Skin epidermis (tissue), 12 donors: ENCODE measurements at regions not wholly inside any gene's neighbourhood (a gene's known extent, or its start where the extent isn't known, plus 50 kb on each side); places are given as distances from the start of the nearest gene placed in this dataset.
A peak's percentile ranks its signal among the peaks of the same experiment; 100 is the strongest.

Source experiments
- H3K27ac ChIP-seq, 21 experiments: fragments of 200-600 bp; sonication (generic) in 11 of 21; one replicate each; pipeline ENCODE4 v1.5.0; 2020; ENCODE audit warnings: mild to moderate bottlenecking in 3 of 21, inconsistent platforms in 2 of 21, moderate library complexity in 2 of 21
- H3K4me3 ChIP-seq, 7 experiments: fragments of 200-600 bp; sonication (generic) in 2 of 7; one replicate each; pipeline ENCODE4 v1.5.0; 2020; ENCODE audit warnings: inconsistent platforms in 2 of 7, mild to moderate bottlenecking in 2 of 7, moderate library complexity in 1 of 7

- Histone ChIP-seq H3K27ac (no peak overlapping the region), H3K4me3 (no peak overlapping the region)
Measured at GRCh38 chr5:15234366-15234765, 265.6 kb upstream of the FBXL7 start.

DNA sequence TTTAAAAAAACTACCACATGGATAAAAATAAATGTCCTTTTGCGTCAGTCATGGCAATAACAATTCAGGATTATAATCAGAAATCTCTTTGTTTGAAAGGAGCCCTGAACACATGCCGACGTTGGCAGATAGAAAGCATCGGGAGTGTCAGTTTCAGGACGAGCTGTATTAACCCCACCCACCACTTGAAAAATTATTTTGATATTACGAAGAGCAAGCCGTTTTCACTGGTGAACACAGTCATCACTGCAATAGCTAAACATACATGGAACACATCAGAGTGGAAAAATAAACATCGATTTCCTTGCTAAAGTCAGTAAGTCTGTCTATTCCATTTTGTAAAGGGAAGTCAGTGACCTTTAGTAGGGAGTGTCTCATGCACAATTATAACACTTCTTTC, 266.4 kb upstream of the FBXL7 start:
- H3K27ac ChIP-seq = no peak overlapping the region
- H3K4me3 ChIP-seq = no peak overlapping the region

DNA sequence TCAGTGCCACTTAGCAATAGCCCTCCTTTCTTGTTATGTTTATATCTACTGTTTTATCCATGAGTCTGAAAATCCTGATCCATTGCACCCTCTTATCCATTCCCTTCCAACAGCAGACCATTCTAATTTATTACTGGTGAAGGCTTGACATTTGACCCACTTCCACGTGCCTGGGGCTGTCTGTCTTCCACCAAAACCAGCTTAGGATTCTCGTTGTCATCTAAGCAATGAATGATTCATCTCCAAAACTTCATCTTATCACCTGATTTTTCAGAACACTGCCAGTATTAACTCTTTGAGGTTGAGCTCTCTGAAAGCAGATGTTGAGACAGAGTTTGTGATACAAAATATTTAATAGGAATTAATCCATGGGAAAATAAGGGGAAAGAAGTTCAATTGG, 277.8 kb upstream of the FBXL7 start:
- Histone ChIP-seq H3K27ac (no peak overlapping the region), H3K4me3 (no peak overlapping the region)

DNA sequence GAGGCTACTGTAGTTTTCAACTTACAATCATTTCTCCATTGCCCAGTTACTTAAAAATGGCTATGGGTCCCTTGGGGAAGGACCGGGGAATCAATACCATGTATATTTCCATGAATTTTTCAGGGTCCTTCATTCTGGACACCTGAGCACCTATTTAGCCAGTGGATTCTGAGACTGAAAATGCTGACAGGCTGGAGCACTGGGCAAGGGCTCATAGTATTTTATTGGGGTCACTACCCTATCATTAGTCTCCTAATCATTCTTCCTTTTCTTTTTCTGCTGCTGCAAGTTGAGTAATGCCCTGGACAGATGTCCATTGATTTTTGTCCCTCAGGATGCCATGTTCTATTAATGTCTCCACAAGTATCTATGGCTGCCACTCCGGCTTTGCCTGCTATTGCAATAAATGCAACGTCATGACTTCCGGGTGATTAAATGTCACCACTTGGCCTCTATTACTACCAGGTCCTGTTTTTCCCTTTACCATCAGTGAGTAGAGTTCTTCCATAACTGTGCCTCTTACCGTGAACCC, 279.3 kb upstream of the FBXL7 start:
- Histone ChIP-seq H3K27ac (no peak overlapping the region), H3K4me3 (no peak overlapping the region)

GRCh38 chr5:15215056-15215455, 284.9 kb upstream of the FBXL7 start:
- Histone ChIP-seq H3K27ac (no peak overlapping the region), H3K4me3 (no peak overlapping the region)

- no peak overlapping the region for H3K27ac ChIP-seq
- H3K4me3 ChIP-seq = no peak overlapping the region
Measured at GRCh38 chr5:15214010-15214409, 286.0 kb upstream of the FBXL7 start.

GRCh38 chr5:15209053-15209762, 290.8 kb upstream of the FBXL7 start:
- H3K4me3 ChIP-seq = no peak overlapping the region

GRCh38 chr5:15206133-15206532, 293.8 kb upstream of the FBXL7 start:
- no peak overlapping the region for H3K27ac ChIP-seq
- H3K4me3 ChIP-seq = no peak overlapping the region

More at GRCh38 chr5:15209053-15209762, 290.8 kb upstream of the FBXL7 start:
- no peak overlapping the region for H3K27ac ChIP-seq

- Histone ChIP-seq H3K27ac (no peak overlapping the region), H3K4me3 (no peak overlapping the region)
Measured at GRCh38 chr5:15203376-15203775, 296.6 kb upstream of the FBXL7 start.

DNA sequence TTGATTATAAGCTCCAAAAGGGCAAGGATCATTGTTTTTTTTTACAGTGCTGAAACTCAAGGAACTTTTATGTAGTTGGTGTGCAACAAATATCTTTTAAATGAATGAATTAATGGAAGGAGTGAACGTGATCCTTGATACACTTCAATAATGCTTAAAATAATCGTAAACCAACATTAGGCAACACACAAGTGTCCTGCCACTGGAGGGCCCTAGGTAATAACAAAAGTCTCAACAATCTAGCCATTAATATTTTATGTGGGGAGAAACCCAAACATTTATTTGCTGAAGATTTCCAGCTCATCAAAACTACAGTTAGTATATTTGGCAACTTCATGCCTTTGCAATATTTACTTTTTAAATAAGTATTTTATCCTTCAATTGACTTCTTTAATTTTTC, 309.0 kb upstream of the FBXL7 start:
- no peak overlapping the region for H3K27ac ChIP-seq
- no peak overlapping the region for H3K4me3 ChIP-seq

GRCh38 chr5:15183520-15183919, 311.9 kb upstream of the ANKH start:
- Histone ChIP-seq H3K27ac (no peak overlapping the region), H3K4me3 (no peak overlapping the region)

DNA sequence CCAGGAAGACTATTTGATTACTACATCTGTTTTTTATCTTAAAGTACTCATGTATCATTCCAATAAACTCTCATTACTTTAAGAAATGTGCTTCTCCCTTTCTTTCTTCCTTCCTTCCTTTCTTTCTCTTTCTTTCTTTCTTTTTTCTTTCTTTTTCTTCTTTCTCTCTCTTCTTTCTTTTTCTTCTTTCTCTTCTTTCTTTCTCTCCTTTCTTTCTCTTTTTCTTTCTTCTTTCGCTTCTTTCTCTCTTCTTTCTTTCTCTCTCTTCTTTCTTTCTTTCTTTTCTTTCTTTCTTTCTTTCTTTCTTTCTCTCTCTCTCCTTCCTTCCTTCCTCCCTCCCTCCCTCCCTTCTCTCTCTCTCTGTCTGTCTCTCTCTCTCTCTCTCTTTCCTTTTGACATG, 298.6 kb upstream of the ANKH start:
- no peak overlapping the region for H3K4me3 ChIP-seq
- H3K27ac ChIP-seq = no peak overlapping the region

GRCh38 chr5:15168358-15168757, 296.8 kb upstream of the ANKH start:
- no peak overlapping the region for H3K4me3 ChIP-seq
- H3K27ac ChIP-seq = no peak overlapping the region

- Histone ChIP-seq H3K27ac (peak overlapping the region in 1 of 21 experiments; percentile 25), H3K4me3 (no peak overlapping the region)
Measured at GRCh38 chr5:15160091-15160490, 288.5 kb upstream of the ANKH start.

DNA sequence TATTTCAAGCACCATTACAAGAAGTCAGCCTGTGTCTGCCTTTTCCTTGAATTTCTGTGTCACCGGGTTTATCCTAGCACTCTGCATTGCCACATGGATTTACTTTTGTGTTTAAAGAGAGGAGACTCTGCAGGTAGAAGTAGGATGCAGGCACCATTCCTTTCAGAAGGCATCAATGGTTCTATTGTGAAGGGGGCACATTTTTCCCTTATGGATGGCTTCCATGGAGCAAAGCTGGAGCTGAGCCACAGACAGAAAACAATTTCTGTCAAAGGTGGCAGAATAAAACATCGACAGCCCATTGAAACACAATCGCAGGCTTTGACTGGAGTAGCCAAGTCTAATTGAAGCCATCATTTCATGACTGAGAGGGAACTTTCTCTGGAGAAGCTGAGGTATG, 288.0 kb upstream of the ANKH start:
- no peak overlapping the region for H3K4me3 ChIP-seq
- H3K27ac ChIP-seq = peak overlapping the region in 1 of 21 experiments; percentile 25

- peak overlapping the region in 1 of 21 experiments; percentile 24 for H3K27ac ChIP-seq
Measured at GRCh38 chr5:15142458-15142857, 270.9 kb upstream of the ANKH start.

GRCh38 chr5:15137414-15137813, 265.8 kb upstream of the ANKH start:
- H3K4me3 ChIP-seq = no peak overlapping the region
- H3K27ac ChIP-seq = no peak overlapping the region

More at GRCh38 chr5:15142458-15142857, 270.9 kb upstream of the ANKH start:
- no peak overlapping the region for H3K4me3 ChIP-seq

DNA sequence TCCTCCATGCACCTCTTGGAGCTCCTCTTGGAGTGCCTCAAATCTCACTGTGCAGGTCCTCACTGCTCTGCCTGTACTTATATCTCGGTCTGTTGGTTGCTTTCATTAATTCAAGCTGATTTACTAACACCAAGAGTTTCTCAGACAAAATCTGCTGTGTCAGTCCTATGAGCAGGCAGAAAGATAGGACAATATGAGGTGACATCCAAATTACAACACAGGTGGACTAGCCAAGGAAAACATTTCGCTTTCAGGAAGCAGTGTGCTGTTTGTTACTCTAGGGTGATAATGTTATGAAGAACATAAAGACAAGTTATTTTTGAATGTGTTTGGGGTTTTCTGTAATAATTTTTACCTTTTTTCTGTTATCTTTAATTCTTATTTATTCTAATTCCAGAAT, 264.1 kb upstream of the ANKH start:
- Histone ChIP-seq H3K27ac (no peak overlapping the region), H3K4me3 (no peak overlapping the region)

- Histone ChIP-seq H3K4me3 (no peak overlapping the region), H3K27ac (no peak overlapping the region)
Measured at GRCh38 chr5:15133456-15133965, 261.9 kb upstream of the ANKH start.

- Histone ChIP-seq H3K4me3 (no peak overlapping the region), H3K27ac (no peak overlapping the region)
Measured at GRCh38 chr5:15132816-15133405, 261.3 kb upstream of the ANKH start.

GRCh38 chr5:15131909-15132308, 260.3 kb upstream of the ANKH start:
- H3K4me3 ChIP-seq = no peak overlapping the region
- H3K27ac ChIP-seq = no peak overlapping the region
